GM10266 (cell line): ENCODE measurements at regions not wholly inside any gene's neighbourhood (a gene's known extent, or its start where the extent isn't known, plus 50 kb on each side); places are given as distances from the start of the nearest gene placed in this dataset.

Experiments
- DNase-seq: peaks from one replicate; pipeline ENCODE4 v3.0.0; 2012; ENCODE audit errors: extremely low spot score
- TF ChIP-seq, protein P1 (sequence below): IDR thresholded peaks from 2 replicates; pipeline ENCODE4 v1.5.1; 2012; ENCODE audit warnings: mild to moderate bottlenecking, low read depth; ENCODE audit not compliant: control insufficient read depth, insufficient read depth; ENCODE audit errors: missing control alignments

- TF ChIP-seq, protein P1, sequence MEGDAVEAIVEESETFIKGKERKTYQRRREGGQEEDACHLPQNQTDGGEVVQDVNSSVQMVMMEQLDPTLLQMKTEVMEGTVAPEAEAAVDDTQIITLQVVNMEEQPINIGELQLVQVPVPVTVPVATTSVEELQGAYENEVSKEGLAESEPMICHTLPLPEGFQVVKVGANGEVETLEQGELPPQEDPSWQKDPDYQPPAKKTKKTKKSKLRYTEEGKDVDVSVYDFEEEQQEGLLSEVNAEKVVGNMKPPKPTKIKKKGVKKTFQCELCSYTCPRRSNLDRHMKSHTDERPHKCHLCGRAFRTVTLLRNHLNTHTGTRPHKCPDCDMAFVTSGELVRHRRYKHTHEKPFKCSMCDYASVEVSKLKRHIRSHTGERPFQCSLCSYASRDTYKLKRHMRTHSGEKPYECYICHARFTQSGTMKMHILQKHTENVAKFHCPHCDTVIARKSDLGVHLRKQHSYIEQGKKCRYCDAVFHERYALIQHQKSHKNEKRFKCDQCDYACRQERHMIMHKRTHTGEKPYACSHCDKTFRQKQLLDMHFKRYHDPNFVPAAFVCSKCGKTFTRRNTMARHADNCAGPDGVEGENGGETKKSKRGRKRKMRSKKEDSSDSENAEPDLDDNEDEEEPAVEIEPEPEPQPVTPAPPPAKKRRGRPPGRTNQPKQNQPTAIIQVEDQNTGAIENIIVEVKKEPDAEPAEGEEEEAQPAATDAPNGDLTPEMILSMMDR, result no peak
Observed at GRCh38 chr9:116078640-116079039, 75.0 kb upstream of the PAPPA start.

GRCh38 chr9:116080561-116080960 lies 73.0 kb upstream of the PAPPA start:
- TF ChIP-seq, protein P1, result no peak

More at GRCh38 chr9:116078640-116079039, 75.0 kb upstream of the PAPPA start:
- DNase-seq, result no peak

GRCh38 chr9:116081435-116082115 lies 72.0 kb upstream of the PAPPA start:
- TF ChIP-seq, protein P1, result no peak

More at GRCh38 chr9:116080561-116080960, 73.0 kb upstream of the PAPPA start:
- no peak for DNase-seq

DNA sequence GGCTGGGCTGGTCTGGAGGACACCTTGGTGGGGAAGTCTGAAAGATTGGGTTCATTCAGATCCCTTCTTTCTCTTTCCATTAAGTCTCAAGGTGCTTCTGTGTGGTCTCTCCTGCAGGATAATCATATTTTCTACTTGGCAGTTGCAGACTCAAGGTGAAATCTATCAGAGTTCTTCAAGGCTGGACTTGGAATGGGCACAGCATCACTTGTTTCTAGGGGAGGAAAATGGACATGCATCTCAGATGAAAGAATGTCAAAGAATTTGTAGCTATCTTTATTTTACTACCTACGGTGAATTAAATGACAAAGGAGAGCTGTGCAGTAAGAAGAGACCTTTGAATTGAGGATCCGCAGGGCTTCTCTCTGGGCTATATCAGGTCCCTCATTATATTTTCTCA lies 69.8 kb upstream of the PAPPA start:
- no peak for DNase-seq
- TF ChIP-seq, protein P1, result no peak

More at GRCh38 chr9:116081435-116082115, 72.0 kb upstream of the PAPPA start:
- DNase-seq, result no peak

GRCh38 chr9:116084497-116084896 lies 69.1 kb upstream of the PAPPA start:
- TF ChIP-seq, protein P1, result no peak
- no peak for DNase-seq

- DNase-seq, result no peak
- TF ChIP-seq, protein P1, result no peak
Observed at GRCh38 chr9:116087246-116087645, 66.3 kb upstream of the PAPPA start.

- TF ChIP-seq, protein P1, result no peak
- DNase-seq, result no peak
Observed at GRCh38 chr9:116087751-116088194, 65.8 kb upstream of the PAPPA start.
